ENCODE measurements at regions not wholly inside any gene's neighbourhood (a gene's known extent, or its start where the extent isn't known, plus 50 kb on each side); places are given as distances from the start of the nearest gene placed in this dataset.

DNA sequence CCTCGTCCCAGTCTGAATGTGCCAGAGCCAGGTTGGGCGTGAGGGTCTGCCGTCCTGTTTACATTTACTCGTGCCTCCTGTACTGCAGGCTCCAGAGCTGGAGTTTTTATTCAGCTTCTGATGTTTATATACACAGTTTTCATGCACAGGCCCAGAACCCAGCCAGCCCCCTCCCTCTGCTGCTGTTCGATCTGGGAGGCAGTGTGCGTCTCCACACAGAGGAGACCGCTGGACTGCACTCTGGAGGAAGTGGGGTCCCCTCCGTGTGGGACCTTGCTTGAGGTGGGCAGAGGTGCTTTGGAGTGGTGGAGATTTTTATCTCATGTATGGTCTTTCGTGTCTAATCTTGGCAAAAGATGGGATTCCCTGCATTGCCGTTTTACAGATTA, 90.6 kb downstream of the GLI2 start:
- H3K27ac ChIP-seq, result peak overlapping the region in 1 of 21 experiments; percentile 52

DNA sequence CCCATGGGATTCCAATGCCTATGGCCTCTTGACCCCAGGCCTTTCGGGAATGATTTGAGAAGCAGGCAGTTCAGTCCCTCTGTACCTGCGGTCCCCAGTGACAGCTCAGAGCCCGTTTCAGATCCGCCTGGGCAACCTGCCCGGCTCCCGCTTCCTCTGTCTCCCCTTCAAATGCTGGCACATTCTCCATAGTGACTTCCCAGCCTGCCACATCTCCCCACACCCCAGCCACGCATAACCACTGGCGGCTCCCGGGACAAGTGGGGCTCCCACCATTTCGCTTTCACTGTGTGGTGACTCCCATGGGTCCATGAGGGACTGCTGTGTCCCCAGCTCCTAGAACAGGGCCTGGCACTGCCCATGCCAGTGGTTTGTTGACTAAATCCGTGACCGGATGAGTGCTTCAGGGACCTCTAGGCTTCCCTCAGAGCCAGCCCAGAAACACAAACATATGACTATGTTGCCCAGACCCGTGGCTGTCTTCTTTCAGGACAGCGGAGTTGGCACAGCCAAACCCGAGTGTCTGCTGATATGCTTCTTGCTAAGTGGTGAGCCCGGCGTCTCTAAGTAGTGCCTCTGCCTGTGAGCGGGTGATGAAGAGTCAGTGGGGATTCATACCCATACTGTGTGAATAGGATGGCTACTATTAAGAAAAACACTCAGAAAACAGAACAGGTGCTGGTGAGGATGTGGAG, 91.2 kb downstream of the GLI2 start:
- Histone ChIP-seq H3K4me3 (no peak overlapping the region), H3K27ac (peak overlapping the region in 1 of 21 experiments; percentile 3)

More for the DNA sequence above, 90.6 kb downstream of the GLI2 start:
- no peak overlapping the region for H3K4me3 ChIP-seq

DNA sequence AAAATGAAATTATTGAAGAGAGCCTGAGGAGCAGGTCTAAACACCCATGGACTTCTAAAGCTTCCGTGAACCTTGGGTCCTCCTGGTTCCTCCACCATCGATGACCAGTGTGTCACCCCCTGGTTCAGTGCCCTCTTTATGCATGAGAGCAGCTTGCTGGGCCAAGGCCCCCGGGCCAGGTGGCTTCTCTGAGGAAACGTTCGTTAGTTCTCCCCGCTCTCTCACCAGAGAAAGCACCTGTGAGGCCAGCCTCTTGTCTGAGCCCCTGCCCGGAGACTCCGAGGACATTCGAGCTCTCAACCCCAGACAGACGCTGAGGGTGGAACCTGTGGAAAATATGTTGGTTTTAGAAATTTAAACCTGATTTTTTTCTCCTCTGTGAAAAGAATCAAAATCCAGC, 92.4 kb downstream of the GLI2 start:
- H3K4me3 ChIP-seq, result no peak overlapping the region
- no peak overlapping the region for H3K27ac ChIP-seq

DNA sequence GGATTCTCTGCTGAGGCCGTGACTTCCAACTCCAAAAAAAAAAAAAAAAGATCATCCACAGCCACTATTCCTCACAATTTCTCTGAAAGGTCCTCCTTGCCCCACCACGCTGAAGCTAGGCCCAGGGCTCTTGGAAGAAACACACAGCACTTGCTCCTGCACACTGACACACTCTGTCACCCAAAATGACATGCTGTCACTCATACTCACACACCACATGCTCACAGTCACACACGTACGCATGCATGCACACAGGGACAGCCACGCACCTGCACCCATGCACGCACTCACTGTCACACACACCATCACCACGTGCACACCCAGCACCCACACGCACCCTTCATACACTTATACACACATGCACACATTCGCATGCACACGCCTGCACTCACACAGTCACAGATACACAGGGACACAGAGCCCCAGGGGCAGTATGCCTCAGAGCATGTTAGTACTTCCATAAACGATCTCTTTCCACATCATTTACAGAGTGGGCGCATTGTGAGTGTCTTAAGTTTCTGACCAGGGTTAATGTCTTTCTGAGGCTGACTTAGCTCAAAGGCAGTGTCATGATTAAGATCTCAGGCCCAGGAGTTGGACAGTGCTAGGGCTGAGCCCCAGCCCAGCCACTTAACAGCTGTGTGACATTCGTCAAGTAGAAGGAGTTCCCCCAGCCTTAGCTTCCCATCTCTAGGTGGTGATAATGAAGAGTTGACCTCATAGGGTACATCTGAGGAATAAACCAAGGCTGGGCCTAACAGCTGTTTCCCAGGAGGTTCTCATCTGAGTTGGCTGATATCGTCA, 93.4 kb downstream of the GLI2 start:
- no peak overlapping the region for H3K27ac ChIP-seq
- no peak overlapping the region for H3K4me3 ChIP-seq

DNA sequence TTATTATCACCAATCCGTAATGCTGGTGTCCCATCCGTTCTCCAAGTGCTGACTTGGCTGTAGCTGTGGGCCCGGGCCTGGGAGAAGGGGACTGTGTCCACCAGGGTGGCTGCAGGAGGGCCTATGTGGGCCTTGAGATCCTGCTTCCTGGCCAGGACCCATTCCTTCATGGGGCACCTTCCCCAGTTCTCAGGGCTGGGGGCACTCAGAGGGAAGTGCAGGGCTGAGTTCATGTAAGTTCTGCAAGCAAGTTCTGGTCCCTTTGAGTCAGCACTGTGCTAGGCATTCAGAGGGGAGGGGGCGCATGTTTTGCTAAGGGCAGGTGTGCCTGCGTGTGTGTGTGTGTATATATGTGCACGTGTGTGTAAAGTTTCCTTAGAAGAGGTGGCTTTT, 94.0 kb downstream of the GLI2 start:
- no peak overlapping the region for H3K4me3 ChIP-seq

DNA sequence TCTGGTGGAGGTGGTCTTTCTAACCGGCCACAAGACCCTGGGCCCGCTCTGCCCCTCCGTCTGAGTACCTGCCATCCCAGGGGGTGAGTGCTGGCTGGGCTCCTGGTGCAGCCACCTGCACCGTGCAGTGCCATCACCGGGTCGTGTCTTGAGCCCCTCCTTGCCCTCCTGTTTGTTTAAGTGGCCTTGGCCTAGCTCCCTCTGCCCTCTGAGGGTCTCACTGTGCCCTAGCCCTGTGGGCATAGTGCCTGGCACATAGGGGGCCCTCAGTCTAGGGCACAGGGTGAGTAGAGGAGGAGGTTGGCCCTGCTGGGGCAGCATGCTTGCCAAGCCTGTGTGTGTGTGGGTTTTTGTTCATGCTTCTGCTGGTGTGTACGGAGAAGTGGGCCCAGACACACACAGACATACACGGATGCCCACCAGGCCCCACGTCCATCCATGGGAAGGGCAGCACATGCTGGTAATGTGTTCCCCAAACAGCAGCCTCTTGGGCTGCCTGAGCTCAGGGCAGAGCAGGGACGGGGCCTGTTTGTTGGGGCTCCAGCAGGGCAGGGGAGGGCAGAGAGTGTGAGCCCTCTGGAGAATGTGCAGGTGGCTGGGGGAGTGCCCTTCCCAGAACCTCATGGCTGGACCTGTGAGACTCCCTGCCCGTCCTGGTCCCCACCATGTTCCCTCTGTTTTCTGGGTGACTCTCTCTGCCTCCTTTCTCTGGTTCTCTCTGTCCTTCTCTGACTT, 94.6 kb downstream of the GLI2 start:
- Histone ChIP-seq H3K4me3 (no peak overlapping the region), H3K27ac (peak overlapping the region in 1 of 21 experiments; percentile 38)

More for the DNA sequence above, 94.0 kb downstream of the GLI2 start:
- no peak overlapping the region for H3K27ac ChIP-seq

DNA sequence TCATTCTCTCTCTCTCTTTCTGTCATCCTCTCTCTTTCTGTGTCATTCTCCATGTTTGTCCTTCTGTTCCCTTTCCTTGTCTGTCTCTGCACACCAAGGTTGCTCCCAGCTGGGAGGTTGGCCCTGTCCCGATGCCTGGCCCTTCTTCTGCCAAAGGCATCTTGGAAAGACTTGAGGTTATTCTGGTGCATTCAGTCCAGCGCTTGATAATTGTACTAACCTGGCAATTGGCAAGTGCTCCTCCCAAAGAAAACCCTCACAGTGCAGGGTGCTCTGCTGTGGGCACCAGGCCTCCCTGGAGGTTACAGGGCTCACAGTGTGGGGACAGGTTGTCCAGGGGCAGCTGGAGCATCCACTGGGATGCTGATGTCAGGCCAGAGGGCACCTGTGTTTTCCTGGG, 95.4 kb downstream of the GLI2 start:
- H3K27ac ChIP-seq, result no peak overlapping the region
- no peak overlapping the region for H3K4me3 ChIP-seq

DNA sequence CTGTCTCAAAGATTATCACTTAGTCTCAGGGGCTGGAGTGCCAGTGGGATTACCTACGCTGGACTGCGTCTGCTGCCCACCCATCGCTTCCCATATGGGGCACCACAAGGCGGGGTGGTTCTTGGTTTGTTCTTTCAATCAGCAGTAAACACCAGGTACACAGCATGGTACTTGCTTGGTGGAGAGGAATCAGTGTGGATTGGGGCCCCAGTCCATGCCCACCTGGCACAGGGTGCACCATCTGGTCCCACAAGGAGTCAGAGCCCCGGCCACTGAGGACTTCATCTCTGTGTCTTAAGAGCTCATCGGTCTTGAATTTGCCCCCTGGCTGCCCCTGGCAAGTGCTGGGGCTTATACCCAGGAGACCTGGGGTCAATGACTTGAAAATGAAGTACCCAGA, 96.2 kb downstream of the GLI2 start:
- H3K27ac ChIP-seq, result no peak overlapping the region
- H3K4me3 ChIP-seq, result no peak overlapping the region

DNA sequence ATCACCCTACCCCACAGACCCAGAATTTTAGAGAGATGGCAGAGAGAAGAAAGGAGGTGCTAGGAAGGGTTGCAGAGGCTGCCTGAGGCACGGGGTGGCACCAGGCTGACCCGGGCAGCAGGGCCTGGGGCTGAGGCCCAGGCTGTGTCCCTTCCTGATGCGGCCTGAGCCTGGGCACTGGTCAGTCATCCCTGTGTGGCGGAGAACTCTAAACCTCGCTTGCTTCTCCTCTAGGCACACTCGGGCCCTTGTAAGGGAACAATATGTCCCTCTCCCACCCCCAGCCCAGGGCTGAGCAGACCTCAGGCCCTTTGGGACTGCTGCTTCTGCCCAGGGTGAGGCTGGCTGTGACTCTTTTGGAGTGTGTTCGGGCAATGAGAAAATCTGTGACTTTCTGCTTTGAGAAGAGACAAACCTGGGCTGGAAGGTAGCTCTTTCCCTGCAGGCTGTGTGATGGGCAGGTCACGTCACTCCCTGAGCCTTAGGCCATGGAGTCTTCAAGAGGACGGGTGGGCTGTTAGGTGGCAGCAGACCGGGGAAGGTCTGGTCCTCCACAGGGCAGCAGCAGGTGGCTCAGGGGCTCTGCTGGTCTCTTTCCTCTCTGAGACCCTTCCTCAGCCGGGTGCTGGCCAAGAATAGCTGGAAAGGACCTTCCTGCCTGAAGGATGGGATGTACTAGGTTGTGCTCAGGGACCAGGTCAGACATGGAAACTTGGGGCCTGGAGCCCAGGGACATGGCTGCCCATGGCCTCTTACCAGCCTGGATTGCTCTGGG, 96.8 kb downstream of the GLI2 start:
- H3K27ac ChIP-seq, result no peak overlapping the region

DNA sequence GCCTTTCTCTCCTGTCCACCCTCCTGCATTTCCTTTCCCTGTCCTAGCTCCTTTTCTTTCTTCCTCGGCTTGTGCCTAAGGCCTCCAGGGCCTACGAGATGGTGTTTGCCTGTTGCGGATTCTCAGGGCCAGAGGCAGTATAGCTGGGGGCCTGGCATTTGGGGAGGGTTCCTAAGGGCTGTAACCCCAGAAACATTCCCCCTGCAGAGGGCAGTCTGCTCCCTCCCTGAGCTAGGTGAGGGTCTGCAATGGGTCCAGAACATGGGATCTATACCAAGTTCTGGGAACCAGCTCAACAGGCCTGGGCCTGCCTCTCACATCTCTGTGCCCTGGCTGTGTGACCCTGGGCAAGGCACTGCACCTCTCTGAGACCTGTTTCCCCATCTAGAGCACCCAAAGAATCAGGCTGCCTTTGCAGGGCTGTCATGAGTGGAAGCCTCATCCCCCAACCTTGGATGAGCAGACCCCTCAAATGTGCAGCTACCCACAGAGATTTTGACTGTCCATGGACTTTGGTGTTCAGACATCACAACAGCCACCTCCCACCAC, 97.5 kb downstream of the GLI2 start:
- Histone ChIP-seq H3K4me3 (no peak overlapping the region), H3K27ac (no peak overlapping the region)

More for the DNA sequence above, 96.8 kb downstream of the GLI2 start:
- no peak overlapping the region for H3K4me3 ChIP-seq

DNA sequence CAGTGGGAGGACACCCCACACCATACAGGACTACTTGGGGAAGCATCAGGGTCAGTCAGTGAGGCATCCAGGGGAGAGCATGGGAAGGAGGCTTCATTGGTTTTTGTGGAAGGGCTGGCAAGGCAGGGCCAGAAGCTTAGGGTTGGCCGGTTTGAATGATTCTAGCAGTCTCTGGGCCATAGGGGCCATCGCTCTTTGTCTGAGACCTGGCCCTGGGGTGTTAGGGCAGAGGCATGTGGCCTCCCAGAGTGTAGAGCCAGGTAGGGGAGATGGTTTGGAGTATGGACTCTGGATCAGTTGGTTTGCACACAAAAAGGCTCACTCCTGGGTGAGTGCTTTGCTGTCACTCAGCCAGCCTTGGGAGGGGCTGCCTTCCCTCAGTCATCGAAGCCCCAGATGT, 98.5 kb downstream of the GLI2 start:
- no peak overlapping the region for H3K27ac ChIP-seq
- no peak overlapping the region for H3K4me3 ChIP-seq

DNA sequence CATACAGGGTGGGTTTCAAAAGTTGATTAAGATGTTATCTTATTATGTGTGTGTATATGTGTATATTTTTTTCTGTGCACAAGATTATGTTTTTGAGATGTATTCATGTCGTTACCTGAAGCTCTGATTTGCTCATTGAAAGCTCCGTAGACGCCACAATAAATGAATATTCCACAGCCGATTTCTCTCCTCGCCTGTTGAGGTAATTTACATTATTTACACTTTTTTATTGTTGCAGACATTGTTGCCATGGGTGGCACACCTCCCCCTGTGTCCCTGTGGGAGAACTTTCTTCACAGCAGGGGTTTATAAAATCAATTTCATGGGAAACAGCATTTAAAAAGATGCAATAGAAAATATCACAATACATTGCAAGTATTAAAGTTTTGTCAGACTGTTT, 100.6 kb downstream of the GLI2 start:
- no peak overlapping the region for H3K27ac ChIP-seq
- no peak overlapping the region for H3K4me3 ChIP-seq

DNA sequence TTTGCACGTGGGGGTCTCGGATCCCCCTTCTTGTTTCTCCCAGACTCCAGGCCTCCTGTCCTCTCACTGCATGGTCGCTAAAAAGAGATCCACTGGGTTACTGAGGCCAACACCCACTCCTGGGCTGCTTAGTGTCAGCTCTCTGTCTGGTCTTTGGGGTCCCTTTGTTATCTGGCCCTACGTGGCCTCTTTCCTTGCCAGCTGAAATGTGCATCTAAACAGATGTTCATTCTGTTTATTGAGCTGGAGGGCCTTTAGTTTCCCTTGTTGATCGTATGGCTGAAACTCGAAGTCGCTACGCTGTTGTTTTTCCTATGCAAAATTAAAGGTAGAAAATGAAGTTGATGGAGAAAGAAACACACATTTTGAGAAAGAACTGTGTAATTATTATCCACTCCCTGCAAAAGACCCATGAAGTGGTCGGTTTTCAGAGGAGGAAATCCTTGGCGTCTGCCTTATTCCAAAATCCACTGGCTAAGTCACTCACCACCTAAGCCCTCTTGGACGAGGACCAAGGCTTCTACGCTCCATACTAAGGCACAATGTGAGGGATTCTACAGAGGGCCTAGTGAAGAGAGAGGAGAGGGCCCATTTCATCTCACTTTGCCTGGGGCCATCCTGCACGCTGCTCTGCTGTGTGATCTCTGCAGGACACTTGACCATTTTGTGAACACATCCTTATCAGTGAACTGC, 105.3 kb downstream of the GLI2 start:
- H3K27ac ChIP-seq, result no peak overlapping the region
- no peak overlapping the region for H3K4me3 ChIP-seq

DNA sequence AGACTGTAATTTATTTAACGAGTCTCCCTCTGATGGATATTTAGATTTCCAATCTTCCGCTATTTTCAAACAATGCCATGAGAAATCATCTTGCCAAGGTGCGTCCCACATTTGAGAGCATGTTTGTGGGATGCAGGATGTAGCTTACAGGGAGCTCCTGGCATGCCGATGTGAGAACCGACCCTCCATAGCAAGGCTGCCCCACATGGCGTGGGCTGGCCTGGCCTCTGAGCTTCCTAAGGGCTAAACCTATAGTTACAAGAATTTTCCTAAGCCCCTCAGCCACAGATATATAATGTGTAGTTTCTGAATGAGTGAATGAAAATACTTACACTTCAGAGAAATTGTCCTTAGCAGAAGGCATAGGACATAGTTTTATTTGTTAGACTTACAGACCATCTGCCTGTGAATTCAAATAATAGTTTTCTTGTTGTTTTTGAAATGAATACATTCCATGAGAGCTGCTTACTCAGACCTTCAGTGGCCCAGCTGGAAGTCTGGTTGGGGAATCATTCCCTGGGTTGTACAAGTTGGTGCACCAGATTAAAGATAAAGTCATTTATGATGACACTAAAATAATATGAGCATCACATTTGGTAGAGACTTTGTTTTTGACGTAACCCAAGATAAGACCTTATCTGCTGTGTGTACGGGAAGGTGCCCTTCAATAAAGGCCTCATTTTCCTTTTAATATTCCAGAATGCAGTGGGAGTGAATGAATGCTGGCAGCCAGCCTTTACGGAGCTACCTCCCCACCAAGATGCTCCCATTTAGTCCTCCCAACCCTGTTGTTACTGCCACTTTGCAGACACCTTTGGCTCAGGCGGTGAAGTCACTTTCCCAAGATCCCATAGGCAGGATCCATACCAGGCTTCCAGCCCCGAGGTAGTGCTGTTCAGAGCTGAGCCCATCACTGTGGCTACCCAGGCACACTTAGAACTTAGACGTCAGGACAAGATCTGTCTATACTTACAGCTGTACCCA, 107.1 kb downstream of the GLI2 start:
- Histone ChIP-seq H3K4me3 (no peak overlapping the region), H3K27ac (no peak overlapping the region)

DNA sequence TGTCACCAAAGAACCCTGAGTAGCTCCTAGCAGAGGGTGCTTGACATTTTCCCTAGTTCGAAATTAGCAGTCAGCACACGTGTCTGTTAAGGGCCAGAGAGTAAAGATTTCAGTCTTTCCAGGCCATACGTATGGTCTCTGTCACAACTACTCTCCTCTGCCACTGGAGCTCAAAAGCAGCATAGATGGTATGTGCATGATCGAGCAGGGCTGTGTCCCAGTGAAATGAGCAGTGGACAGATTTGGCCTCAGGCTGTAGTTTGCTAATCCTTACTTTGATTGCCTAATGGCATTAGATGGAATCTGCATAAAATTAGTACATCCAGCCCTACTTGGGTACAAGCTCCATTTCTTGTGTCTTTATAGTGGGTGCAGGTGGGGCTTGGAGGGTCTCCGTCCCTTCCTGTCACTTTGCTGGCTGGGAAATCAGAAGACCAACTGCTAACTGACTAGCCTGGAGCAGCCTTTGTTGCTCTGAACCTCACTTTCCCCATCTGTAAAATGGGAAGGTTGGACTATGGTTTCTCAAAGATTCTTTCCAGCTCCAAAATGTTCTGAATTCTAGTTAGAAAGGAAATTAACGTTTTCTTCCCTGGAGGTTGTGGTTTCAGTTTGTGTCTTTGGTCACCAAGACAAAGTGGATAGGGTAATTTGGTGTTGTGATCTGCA, 108.5 kb downstream of the GLI2 start:
- no peak overlapping the region for H3K27ac ChIP-seq

DNA sequence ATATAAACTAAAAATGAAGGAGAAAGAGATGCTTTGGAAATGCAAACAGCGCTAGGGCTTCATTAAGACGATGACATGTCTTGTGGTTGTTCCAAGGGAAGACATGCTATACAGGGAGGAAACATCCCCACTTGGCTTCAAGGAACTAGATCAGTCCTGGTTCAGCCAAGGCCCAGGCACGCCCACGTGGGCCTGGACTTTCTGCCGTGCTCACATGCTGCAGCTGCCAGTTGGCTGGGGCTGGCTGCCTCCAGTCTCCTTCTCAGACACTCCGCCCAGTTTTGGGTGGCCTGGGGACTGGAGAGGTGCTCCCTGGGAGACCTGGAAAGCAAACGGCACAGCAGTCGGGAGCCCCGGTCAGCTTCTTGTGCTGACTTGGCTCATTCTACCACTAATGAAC, 109.6 kb downstream of the GLI2 start:
- Histone ChIP-seq H3K4me3 (no peak overlapping the region), H3K27ac (no peak overlapping the region)

More for the DNA sequence above, 108.5 kb downstream of the GLI2 start:
- H3K4me3 ChIP-seq, result no peak overlapping the region

DNA sequence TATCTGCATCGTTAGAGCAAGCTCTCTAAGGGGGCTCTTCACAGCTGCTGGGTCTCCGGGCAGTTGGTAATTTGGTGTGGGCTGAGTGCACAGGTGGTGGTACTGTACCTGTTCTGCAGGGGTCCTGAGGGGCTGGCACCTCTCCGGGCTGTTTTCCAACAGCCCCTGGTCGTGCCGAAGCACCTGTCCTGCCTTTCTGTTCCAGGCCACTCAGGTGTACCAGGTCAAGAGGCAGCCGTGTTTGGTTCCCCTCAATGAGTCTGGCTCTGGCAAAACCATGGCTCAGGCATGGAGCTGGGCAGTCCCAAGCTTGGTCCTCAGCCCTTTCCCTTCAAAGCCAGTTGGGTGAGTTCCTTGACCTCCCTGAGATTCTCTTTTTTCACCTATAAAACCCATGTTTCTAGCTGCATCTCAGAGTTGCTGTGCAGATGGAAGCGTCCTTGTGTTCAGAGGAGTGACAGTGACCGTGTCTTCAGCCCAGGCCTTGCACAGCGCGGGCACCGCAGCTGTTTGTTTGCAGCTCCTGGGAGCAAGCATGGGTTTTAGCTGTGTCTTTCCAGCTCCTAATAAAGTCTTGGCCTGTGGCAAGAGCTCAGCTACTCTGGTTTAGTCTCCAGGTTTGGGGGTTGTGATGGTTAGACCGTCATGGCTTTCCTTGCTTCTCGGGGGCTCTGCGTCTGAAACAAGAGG, 110.9 kb downstream of the GLI2 start:
- H3K27ac ChIP-seq, result peak overlapping the region in 7 of 21 experiments; percentile 31 to 74 (median 61)

More for the DNA sequence above, 110.9 kb downstream of the GLI2 start:
- H3K4me3 ChIP-seq, result no peak overlapping the region
